SJCRH30 (cell line): ENCODE measurements at regions not wholly inside any gene's neighbourhood (a gene's known extent, or its start where the extent isn't known, plus 50 kb on each side); places are given as distances from the start of the nearest gene placed in this dataset.

Source experiments
- DNase-seq, 2 experiments: peaks; one replicate each; pipeline ENCODE4 v3.0.0-alpha.2; 2015 to 2020
- H3K27ac ChIP-seq: fragments of 250-450 bp; sonication (Bioruptor Pico); 2 replicates; pipeline ENCODE4 v1.5.1; 2020; ENCODE audit warnings: mild to moderate bottlenecking, moderate library complexity
- H3K27me3 ChIP-seq: fragments of 250-450 bp; sonication (Bioruptor Pico); 2 replicates; pipeline ENCODE4 v1.5.1; 2020; ENCODE audit warnings: mild to moderate bottlenecking, moderate library complexity
- H3K36me3 ChIP-seq: fragments of 250-450 bp; sonication (Bioruptor Pico); 2 replicates; pipeline ENCODE4 v1.5.1; 2020; ENCODE audit warnings: mild to moderate bottlenecking, moderate library complexity
- H3K4me1 ChIP-seq: fragments of 250-450 bp; sonication (Bioruptor Pico); 2 replicates; pipeline ENCODE4 v1.5.1; 2020; ENCODE audit warnings: mild to moderate bottlenecking, moderate library complexity
- H3K4me3 ChIP-seq: fragments of 250-450 bp; sonication (Bioruptor Pico); 2 replicates; pipeline ENCODE4 v1.5.1; 2020; ENCODE audit warnings: mild to moderate bottlenecking, moderate library complexity
- H3K9me3 ChIP-seq: fragments of 250-450 bp; sonication (Bioruptor Pico); replicated peaks from 2 replicates; pipeline ENCODE4 v1.5.1; 2020; ENCODE audit warnings: mild to moderate bottlenecking, moderate library complexity

- no peaks in the 10 kb centered on the region for H3K9me3 ChIP-seq
- no peak for DNase-seq
Measured at GRCh38 chr2:101619191-101619591, 78.3 kb upstream of the MAP4K4 start.

GRCh38 chr2:101617796-101618195 lies 79.7 kb upstream of the MAP4K4 start:
- Histone ChIP-seq H3K36me3 (no peaks in the 10 kb centered on the region), H3K9me3 (no peaks in the 10 kb centered on the region), H3K4me1 (peaks cover 19% of the 10 kb centered on the region), H3K4me3 (peak overlapping the region; percentile 10), H3K27ac (peak overlapping the region; percentile 65), H3K27me3 (no peaks in the 10 kb centered on the region)
- peak; percentile 49 to 75 for DNase-seq

More at GRCh38 chr2:101619191-101619591, 78.3 kb upstream of the MAP4K4 start:
- no peaks in the 10 kb centered on the region for H3K36me3 ChIP-seq
- peaks cover 19% of the 10 kb centered on the region for H3K4me1 ChIP-seq
- no peaks in the 10 kb centered on the region for H3K27me3 ChIP-seq
- H3K4me3 ChIP-seq: no peak overlapping the region
- H3K27ac ChIP-seq: no peak overlapping the region

- Histone ChIP-seq H3K27me3 (no peaks in the 10 kb centered on the region), H3K9me3 (no peaks in the 10 kb centered on the region), H3K4me3 (peak overlapping the region; percentile 10), H3K27ac (peak overlapping the region; percentile 65), H3K4me1 (peaks cover 19% of the 10 kb centered on the region), H3K36me3 (no peaks in the 10 kb centered on the region)
- DNase-seq: peak; percentile 41 to 64
Measured at GRCh38 chr2:101617188-101617587, 80.3 kb upstream of the MAP4K4 start.

- Histone ChIP-seq H3K4me1 (peaks cover 23% of the 10 kb centered on the region), H3K27ac (no peak overlapping the region)
- DNase-seq: no peak
Measured at GRCh38 chr2:101614127-101614759, 83.3 kb upstream of the MAP4K4 start.

GRCh38 chr2:101613056-101613704 lies 84.3 kb upstream of the MAP4K4 start:
- Histone ChIP-seq H3K4me1 (peaks cover 22% of the 10 kb centered on the region), H3K27ac (no peak overlapping the region), H3K9me3 (no peaks in the 10 kb centered on the region), H3K36me3 (no peaks in the 10 kb centered on the region), H3K4me3 (no peak overlapping the region), H3K27me3 (no peaks in the 10 kb centered on the region)
- no peak for DNase-seq

More at GRCh38 chr2:101614127-101614759, 83.3 kb upstream of the MAP4K4 start:
- Histone ChIP-seq H3K4me3 (no peak overlapping the region), H3K36me3 (no peaks in the 10 kb centered on the region), H3K27me3 (no peaks in the 10 kb centered on the region), H3K9me3 (no peaks in the 10 kb centered on the region)

GRCh38 chr2:101612019-101612418 lies 85.5 kb upstream of the MAP4K4 start:
- H3K27ac ChIP-seq: no peak overlapping the region
- H3K4me1 ChIP-seq: peaks cover 16% of the 10 kb centered on the region
- no peak for DNase-seq
- H3K9me3 ChIP-seq: no peaks in the 10 kb centered on the region
- H3K4me3 ChIP-seq: no peak overlapping the region
- no peaks in the 10 kb centered on the region for H3K27me3 ChIP-seq
- H3K36me3 ChIP-seq: no peaks in the 10 kb centered on the region

GRCh38 chr2:101610750-101611315 lies 86.7 kb upstream of the MAP4K4 start:
- Histone ChIP-seq H3K4me3 (no peak overlapping the region), H3K27me3 (no peaks in the 10 kb centered on the region), H3K36me3 (no peaks in the 10 kb centered on the region), H3K27ac (no peak overlapping the region), H3K4me1 (peaks cover 12% of the 10 kb centered on the region), H3K9me3 (no peaks in the 10 kb centered on the region)
- no peak for DNase-seq

- H3K9me3 ChIP-seq: no peaks in the 10 kb centered on the region
- no peaks in the 10 kb centered on the region for H3K36me3 ChIP-seq
- DNase-seq: no peak
- H3K27ac ChIP-seq: no peak overlapping the region
- H3K27me3 ChIP-seq: no peaks in the 10 kb centered on the region
- H3K4me1 ChIP-seq: peaks cover 6% of the 10 kb centered on the region; the same call in 1 of the 2 replicates
- H3K4me3 ChIP-seq: no peak overlapping the region
Measured at GRCh38 chr2:101609433-101609832, 88.1 kb upstream of the MAP4K4 start.

- Histone ChIP-seq H3K9me3 (no peaks in the 10 kb centered on the region), H3K4me3 (no peak overlapping the region), H3K27me3 (no peaks in the 10 kb centered on the region), H3K27ac (no peak overlapping the region; the same call in 1 of the 2 replicates), H3K4me1 (0 out of 2 replicates have a peak, but pooled peaks cover 6% of the 10 kb centered on the region), H3K36me3 (no peaks in the 10 kb centered on the region)
- DNase-seq: peak; percentile 30 to 58
Measured at GRCh38 chr2:101608408-101609310, 88.8 kb upstream of the MAP4K4 start.

- no peak overlapping the region for H3K27ac ChIP-seq
- no peak for DNase-seq
- no peaks in the 10 kb centered on the region for H3K9me3 ChIP-seq
- no peaks in the 10 kb centered on the region for H3K4me1 ChIP-seq
- no peaks in the 10 kb centered on the region for H3K27me3 ChIP-seq
- H3K4me3 ChIP-seq: no peak overlapping the region
- H3K36me3 ChIP-seq: no peaks in the 10 kb centered on the region
Measured at GRCh38 chr2:101597347-101597944, 100.1 kb upstream of the MAP4K4 start.

GRCh38 chr2:101596333-101596732 lies 101.2 kb upstream of the MAP4K4 start:
- H3K4me3 ChIP-seq: no peak overlapping the region
- no peaks in the 10 kb centered on the region for H3K9me3 ChIP-seq
- DNase-seq: no peak
- no peak overlapping the region for H3K27ac ChIP-seq
- no peaks in the 10 kb centered on the region for H3K36me3 ChIP-seq
- H3K4me1 ChIP-seq: no peaks in the 10 kb centered on the region
- no peaks in the 10 kb centered on the region for H3K27me3 ChIP-seq

GRCh38 chr2:101587251-101587650 lies 110.3 kb upstream of the MAP4K4 start:
- no peak overlapping the region for H3K27ac ChIP-seq
- peaks cover 3% of the 10 kb centered on the region; the same call in 1 of the 2 replicates for H3K9me3 ChIP-seq
- no peak overlapping the region for H3K4me3 ChIP-seq
- DNase-seq: no peak
- no peaks in the 10 kb centered on the region for H3K36me3 ChIP-seq
- no peaks in the 10 kb centered on the region for H3K27me3 ChIP-seq
- H3K4me1 ChIP-seq: no peaks in the 10 kb centered on the region

GRCh38 chr2:101583861-101584260 lies 108.9 kb upstream of the RFX8 start:
- Histone ChIP-seq H3K27me3 (no peaks in the 10 kb centered on the region), H3K27ac (no peak overlapping the region), H3K36me3 (no peaks in the 10 kb centered on the region), H3K4me1 (no peaks in the 10 kb centered on the region), H3K9me3 (no peaks in the 10 kb centered on the region), H3K4me3 (no peak overlapping the region)
- DNase-seq: no peak

- no peaks in the 10 kb centered on the region for H3K4me1 ChIP-seq
- H3K9me3 ChIP-seq: no peaks in the 10 kb centered on the region
- no peaks in the 10 kb centered on the region for H3K27me3 ChIP-seq
- no peaks in the 10 kb centered on the region for H3K36me3 ChIP-seq
- H3K27ac ChIP-seq: no peak overlapping the region
- H3K4me3 ChIP-seq: no peak overlapping the region
- no peak for DNase-seq
Measured at GRCh38 chr2:101581675-101582299, 106.9 kb upstream of the RFX8 start.
